Ishikawa (cell line): ENCODE measurements at regions not wholly inside any gene's neighbourhood (a gene's known extent, or its start where the extent isn't known, plus 50 kb on each side); places are given as distances from the start of the nearest gene placed in this dataset.

Source experiments
- CEBPB ChIP-seq: IDR thresholded peaks from 2 replicates; pipeline ENCODE4 v1.6.1; 2012
- CREB1 ChIP-seq: IDR thresholded peaks from 2 replicates; pipeline ENCODE4 v1.6.1; 2012; ENCODE audit warnings: low read depth
- EGR1 ChIP-seq: IDR thresholded peaks from 2 replicates; pipeline ENCODE4 v1.6.1; 2012
- EP300 ChIP-seq: IDR thresholded peaks from 2 replicates; pipeline ENCODE4 v1.6.1; 2012; ENCODE audit warnings: borderline replicate concordance
- FOXM1 ChIP-seq: IDR thresholded peaks from 2 replicates; pipeline ENCODE4 v1.6.1; 2012; ENCODE audit warnings: low read depth, borderline replicate concordance
- MAX ChIP-seq: IDR thresholded peaks from 2 replicates; pipeline ENCODE4 v1.6.1; 2012
- NFIC ChIP-seq: IDR thresholded peaks from 2 replicates; pipeline ENCODE4 v1.6.1; 2012
- RAD21 ChIP-seq: IDR thresholded peaks from 2 replicates; pipeline ENCODE4 v1.6.1; 2012; ENCODE audit warnings: low read depth
- TAF1 ChIP-seq: IDR thresholded peaks from 2 replicates; pipeline ENCODE4 v1.6.1; 2012; ENCODE audit warnings: low read depth, mild to moderate bottlenecking
- TCF12 ChIP-seq: IDR thresholded peaks from 2 replicates; pipeline ENCODE4 v1.6.1; 2012; ENCODE audit warnings: low read depth
- TEAD4 ChIP-seq: IDR thresholded peaks from 2 replicates; pipeline ENCODE4 v1.6.1; 2012
- USF1 ChIP-seq: IDR thresholded peaks from 2 replicates; pipeline ENCODE4 v1.6.1; 2012
- YY1 ChIP-seq: IDR thresholded peaks from 2 replicates; pipeline ENCODE4 v1.6.1; 2012; ENCODE audit warnings: low read depth
- ZBTB7A ChIP-seq: IDR thresholded peaks from 2 replicates; pipeline ENCODE4 v1.6.1; 2012; ENCODE audit warnings: low read depth
- TF ChIP-seq, protein P1 (sequence below): IDR thresholded peaks from 2 replicates; pipeline ENCODE4 v1.6.1; 2012; ENCODE audit warnings: low read depth, mild to moderate bottlenecking

DNA sequence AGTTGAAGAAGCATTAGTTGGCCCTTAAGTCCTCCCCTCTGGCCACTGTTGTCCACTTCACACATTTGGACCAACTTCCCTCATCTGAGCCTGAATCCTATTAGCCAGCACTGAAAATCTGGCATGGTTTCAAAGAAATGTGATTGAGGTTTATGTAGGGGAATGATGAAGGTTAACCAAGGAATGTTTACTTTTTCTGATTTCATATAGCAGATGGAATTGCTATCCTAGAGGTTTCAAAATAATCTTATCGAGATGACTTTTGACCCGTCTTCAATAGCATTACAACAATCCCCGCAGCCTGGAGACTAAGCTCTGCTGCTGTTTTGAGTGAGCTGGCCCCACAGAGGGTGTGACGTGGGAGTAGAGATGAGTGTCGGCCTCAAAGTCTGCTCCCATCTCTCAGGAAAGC lies 200.8 kb upstream of the IL12A start:
- TF ChIP-seq USF1 (no peak), TEAD4 (no peak), CREB1 (no peak), NFIC (no peak), EGR1 (no peak), ZBTB7A (no peak), RAD21 (no peak), FOXM1 (no peak), YY1 (no peak), TAF1 (no peak), TCF12 (no peak), CEBPB (no peak)

DNA sequence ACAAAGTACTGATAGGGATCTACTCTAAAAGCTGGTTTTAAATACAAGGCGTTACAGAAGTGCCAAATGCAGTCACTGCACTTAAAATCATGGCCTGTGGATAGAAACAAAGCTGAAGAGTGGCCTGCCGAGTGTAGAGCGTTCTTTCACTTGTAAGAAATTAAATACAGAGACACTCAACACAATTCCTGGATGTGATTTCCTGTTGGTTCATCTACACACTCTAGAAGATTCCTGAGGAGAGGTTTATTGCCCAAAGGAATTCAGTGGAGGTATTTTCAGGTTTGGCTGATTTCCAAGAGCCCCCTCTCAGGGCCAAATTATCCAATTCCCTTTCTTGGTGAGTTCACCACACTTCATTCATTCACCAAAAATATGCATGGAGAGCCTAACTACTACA lies 200.3 kb upstream of the IL12A start:
- TF ChIP-seq USF1 = no peak
- TF ChIP-seq NFIC = 0 out of 2 replicates have a peak, but pooled peaks have one; percentile 8
- no peak for TF ChIP-seq FOXM1

- no peak for TF ChIP-seq USF1
- no peak for TF ChIP-seq TCF12
- no peak for TF ChIP-seq ZBTB7A
- no peak for TF ChIP-seq EP300
- no peak for TF ChIP-seq MAX
- TF ChIP-seq YY1 = no peak
- no peak for TF ChIP-seq CREB1
- TF ChIP-seq RAD21 = no peak
- TF ChIP-seq, protein P1, sequence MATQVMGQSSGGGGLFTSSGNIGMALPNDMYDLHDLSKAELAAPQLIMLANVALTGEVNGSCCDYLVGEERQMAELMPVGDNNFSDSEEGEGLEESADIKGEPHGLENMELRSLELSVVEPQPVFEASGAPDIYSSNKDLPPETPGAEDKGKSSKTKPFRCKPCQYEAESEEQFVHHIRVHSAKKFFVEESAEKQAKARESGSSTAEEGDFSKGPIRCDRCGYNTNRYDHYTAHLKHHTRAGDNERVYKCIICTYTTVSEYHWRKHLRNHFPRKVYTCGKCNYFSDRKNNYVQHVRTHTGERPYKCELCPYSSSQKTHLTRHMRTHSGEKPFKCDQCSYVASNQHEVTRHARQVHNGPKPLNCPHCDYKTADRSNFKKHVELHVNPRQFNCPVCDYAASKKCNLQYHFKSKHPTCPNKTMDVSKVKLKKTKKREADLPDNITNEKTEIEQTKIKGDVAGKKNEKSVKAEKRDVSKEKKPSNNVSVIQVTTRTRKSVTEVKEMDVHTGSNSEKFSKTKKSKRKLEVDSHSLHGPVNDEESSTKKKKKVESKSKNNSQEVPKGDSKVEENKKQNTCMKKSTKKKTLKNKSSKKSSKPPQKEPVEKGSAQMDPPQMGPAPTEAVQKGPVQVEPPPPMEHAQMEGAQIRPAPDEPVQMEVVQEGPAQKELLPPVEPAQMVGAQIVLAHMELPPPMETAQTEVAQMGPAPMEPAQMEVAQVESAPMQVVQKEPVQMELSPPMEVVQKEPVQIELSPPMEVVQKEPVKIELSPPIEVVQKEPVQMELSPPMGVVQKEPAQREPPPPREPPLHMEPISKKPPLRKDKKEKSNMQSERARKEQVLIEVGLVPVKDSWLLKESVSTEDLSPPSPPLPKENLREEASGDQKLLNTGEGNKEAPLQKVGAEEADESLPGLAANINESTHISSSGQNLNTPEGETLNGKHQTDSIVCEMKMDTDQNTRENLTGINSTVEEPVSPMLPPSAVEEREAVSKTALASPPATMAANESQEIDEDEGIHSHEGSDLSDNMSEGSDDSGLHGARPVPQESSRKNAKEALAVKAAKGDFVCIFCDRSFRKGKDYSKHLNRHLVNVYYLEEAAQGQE = no peak
- TF ChIP-seq EGR1 = no peak
- no peak for TF ChIP-seq NFIC
- TF ChIP-seq TAF1 = no peak
- no peak for TF ChIP-seq TEAD4
Observed at GRCh38 chr3:159789017-159789416, 199.6 kb upstream of the IL12A start.

DNA sequence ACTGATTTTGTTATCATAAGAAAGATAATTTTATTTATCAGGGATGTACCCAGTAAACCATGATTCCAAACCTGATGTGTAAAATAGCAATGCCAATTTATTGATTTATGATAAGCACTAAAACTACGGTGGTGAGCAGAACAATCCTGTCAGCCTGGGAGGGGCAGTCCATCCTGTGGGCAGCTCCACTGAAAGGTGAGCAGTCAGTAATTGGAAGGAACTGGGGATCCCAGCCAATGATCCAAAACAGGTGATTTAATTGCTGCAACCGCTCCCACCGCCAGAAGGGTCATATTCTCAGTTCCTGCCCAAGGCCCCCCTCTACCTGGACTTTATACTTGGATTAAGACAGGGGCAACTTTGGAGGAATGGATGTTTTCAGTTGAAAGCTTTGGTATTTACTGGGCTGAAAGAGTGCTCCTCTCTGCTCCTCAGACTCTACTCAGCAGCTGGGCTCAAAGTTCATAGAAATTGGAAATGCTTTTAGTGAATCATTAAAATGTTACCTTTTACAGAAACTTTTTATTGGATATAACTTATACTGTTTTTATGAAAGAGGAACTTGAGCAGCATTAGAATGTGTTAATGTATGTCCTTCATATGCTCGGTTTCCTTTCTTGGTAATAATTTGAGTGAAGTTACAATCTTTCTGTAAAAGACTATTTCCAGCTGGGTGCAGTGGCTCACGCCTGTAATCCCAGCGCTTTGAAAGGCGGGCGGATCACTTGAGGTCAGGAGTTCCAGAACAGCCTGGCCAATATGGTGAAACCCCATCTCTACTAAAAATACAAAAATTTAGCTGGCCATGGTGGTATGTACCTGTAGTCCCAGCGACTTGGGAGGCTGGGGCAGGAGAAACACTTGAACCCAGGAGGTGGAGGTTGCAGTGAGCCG lies 198.6 kb upstream of the IL12A start:
- TF ChIP-seq YY1 = no peak
- no peak for TF ChIP-seq TAF1
- no peak for TF ChIP-seq CREB1
- TF ChIP-seq USF1 = no peak
- no peak for TF ChIP-seq EP300
- TF ChIP-seq MAX = no peak
- TF ChIP-seq EGR1 = no peak
- TF ChIP-seq TEAD4 = no peak
- no peak for TF ChIP-seq CEBPB
- no peak for TF ChIP-seq FOXM1
- TF ChIP-seq NFIC = no peak
- TF ChIP-seq, protein P1 = no peak
- TF ChIP-seq RAD21 = no peak
- no peak for TF ChIP-seq TCF12
- TF ChIP-seq ZBTB7A = no peak

- TF ChIP-seq CREB1 = no peak
- no peak for TF ChIP-seq YY1
Observed at GRCh38 chr3:159791336-159791735, 197.3 kb upstream of the IL12A start.
